Panc1 (cell line): ENCODE measurements at regions not wholly inside any gene's neighbourhood (a gene's known extent, or its start where the extent isn't known, plus 50 kb on each side); places are given as distances from the start of the nearest gene placed in this dataset.

Experiments
- ATAC-seq: fragments of 200-7000 bp; cut with Tn5 transposase; 2 replicates; pipeline ENCODE4 v1.9.1; 2020; ENCODE audit warnings: mild to moderate bottlenecking, moderate library complexity
- BruUV-seq: library from RNA; stranded (reverse); fragments of 400-500 nt; replicated peaks from 2 replicates; lab custom pipeline; 2021; lab: Mats Ljungman, UMichigan
- CTCF ChIA-PET: fragments of 300-600 bp; sonication (Branson Sonifier 250); formaldehyde crosslinking; loops from one replicate; lab custom pipeline; 2022; ENCODE audit warnings: antibody characterized with exemption; lab: Charles Lee
- POLR2A ChIA-PET: fragments of 300-600 bp; sonication (Branson Sonifier 250); formaldehyde crosslinking; loops from one replicate; lab custom pipeline; 2022; ENCODE audit warnings: antibody characterized with exemption; lab: Charles Lee
- DNase-seq: peaks from one replicate; pipeline ENCODE4 v3.0.0-alpha.2; 2010; ENCODE audit warnings: low read depth, low spot score
- H3K27ac ChIP-seq: 2 replicates; pipeline ENCODE4 v1.5.1; 2011; ENCODE audit warnings: mild to moderate bottlenecking, low read length, inconsistent platforms
- H3K27me3 ChIP-seq: fragments of 200-500 bp; sonication (Bioruptor generic); 2 replicates; pipeline ENCODE4 v1.6.0; 2014; ENCODE audit warnings: low read length, inconsistent platforms; ENCODE audit not compliant: control insufficient read depth, insufficient read depth
- H3K36me3 ChIP-seq: fragments of 200-500 bp; sonication (Bioruptor generic); 2 replicates; pipeline ENCODE4 v1.5.1; 2014; ENCODE audit warnings: inconsistent platforms, mild to moderate bottlenecking, low read length, moderate library complexity; ENCODE audit not compliant: control insufficient read depth, insufficient read depth
- H3K4me1 ChIP-seq: 2 replicates; pipeline ENCODE4 v1.5.1; 2011; ENCODE audit warnings: inconsistent platforms, mild to moderate bottlenecking, low read length, moderate library complexity; ENCODE audit not compliant: control insufficient read depth, insufficient read depth
- H3K4me3 ChIP-seq, 2 experiments: 2 replicates each; pipeline ENCODE4 v1.5.1; 2011 to 2012; ENCODE audit warnings: low read depth in 2 of 2, low read length in 2 of 2, mild to moderate bottlenecking in 2 of 2, inconsistent platforms in 1 of 2, moderate library complexity in 1 of 2
- H3K9me3 ChIP-seq: fragments of 200-500 bp; sonication (Bioruptor generic); 2 replicates; pipeline ENCODE4 v1.5.1; 2014; ENCODE audit warnings: low read depth, mild to moderate bottlenecking, inconsistent platforms, low read length, moderate library complexity; ENCODE audit not compliant: control insufficient read depth, insufficient read depth
- POLR2AphosphoS5 ChIP-seq: IDR thresholded peaks from 2 replicates; pipeline ENCODE4 v1.6.1; 2012; ENCODE audit warnings: mild to moderate bottlenecking, low read depth, low read length, moderate library complexity
- SIN3A ChIP-seq: IDR thresholded peaks from 2 replicates; pipeline ENCODE4 v1.6.1; 2012; ENCODE audit warnings: low read depth, mild to moderate bottlenecking, low read length, moderate library complexity, borderline replicate concordance; ENCODE audit not compliant: insufficient read depth
- TCF7L2 ChIP-seq: IDR thresholded peaks from 2 replicates; pipeline ENCODE4 v1.6.1; 2011; ENCODE audit warnings: mild to moderate bottlenecking, low read depth, low read length, inconsistent platforms
- in situ Hi-C: cut with HindIII; loops from 2 replicates; pipeline ENCODE4 v1.10.0; 2016; ENCODE audit warnings: low sequenced_read_pairs, low pct_unique_long_range_greater_than_20kb
- intact Hi-C: fragments of 100-400 bp; cut with micrococcal nuclease; formaldehyde crosslinking; loops from one replicate; pipeline ENCODE4 v1.10.0; 2022; ENCODE audit not compliant: unreplicated experiment
- TF ChIP-seq, protein P1 (sequence below): fragments of 450-650 bp; IDR thresholded peaks from 2 replicates; pipeline ENCODE4 v1.5.1; 2017; ENCODE audit warnings: mild to moderate bottlenecking
- TF ChIP-seq, protein P2 (sequence below), 2 experiments: IDR thresholded peaks; 2 replicates each; pipeline ENCODE4 v1.6.1; 2011 to 2012; ENCODE audit warnings: low read depth in 2 of 2, control low read depth in 1 of 2, low read length in 1 of 2, mild to moderate bottlenecking in 1 of 2, moderate library complexity in 1 of 2; ENCODE audit not compliant: insufficient read depth in 1 of 2

DNA sequence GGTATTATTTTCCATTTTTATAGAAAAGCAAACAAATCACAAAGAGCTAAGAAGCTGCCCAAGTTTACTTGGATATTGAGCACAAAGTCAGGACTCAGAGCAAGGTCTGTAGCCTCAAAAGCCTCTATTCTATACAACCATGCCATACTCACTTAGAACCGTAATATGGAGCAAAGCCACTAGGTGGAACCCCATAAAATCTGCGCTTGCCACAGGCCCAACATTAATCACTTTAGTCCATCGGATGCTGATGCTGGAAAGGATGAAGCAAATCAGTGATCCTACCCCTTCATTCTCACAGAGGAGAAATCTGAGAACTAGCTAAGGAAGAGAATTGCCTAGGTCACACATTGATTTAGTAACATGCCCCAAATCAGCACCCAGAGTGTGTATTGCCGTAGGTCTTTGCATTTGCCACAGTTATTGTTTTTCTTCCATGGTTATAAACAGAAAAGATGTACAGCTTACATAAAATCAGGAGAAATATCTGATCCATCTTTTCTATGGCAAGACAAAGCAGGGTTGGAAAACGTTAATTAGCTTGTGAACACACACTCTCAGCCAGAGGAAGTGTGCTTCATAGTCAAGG lies 56.7 kb upstream of the RAB38 start:
- H3K4me1 ChIP-seq, result no peaks in the 10 kb centered on the region
- H3K36me3 ChIP-seq, result no peaks in the 10 kb centered on the region
- TF ChIP-seq SIN3A, result no peak
- TF ChIP-seq, protein P1, sequence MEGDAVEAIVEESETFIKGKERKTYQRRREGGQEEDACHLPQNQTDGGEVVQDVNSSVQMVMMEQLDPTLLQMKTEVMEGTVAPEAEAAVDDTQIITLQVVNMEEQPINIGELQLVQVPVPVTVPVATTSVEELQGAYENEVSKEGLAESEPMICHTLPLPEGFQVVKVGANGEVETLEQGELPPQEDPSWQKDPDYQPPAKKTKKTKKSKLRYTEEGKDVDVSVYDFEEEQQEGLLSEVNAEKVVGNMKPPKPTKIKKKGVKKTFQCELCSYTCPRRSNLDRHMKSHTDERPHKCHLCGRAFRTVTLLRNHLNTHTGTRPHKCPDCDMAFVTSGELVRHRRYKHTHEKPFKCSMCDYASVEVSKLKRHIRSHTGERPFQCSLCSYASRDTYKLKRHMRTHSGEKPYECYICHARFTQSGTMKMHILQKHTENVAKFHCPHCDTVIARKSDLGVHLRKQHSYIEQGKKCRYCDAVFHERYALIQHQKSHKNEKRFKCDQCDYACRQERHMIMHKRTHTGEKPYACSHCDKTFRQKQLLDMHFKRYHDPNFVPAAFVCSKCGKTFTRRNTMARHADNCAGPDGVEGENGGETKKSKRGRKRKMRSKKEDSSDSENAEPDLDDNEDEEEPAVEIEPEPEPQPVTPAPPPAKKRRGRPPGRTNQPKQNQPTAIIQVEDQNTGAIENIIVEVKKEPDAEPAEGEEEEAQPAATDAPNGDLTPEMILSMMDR, result peak; percentile 76
- POLR2A ChIA-PET, result no interaction called here
- intact Hi-C loops (loop anchor here (2.0 kb wide), 1 partner anchor 313 kb away; no protein-coding TSS in a partner anchor), in situ Hi-C loops (no loop called here)
- H3K27ac ChIP-seq, result no peak overlapping the region
- peaks cover 7% of the 10 kb centered on the region; the same call in 1 of the 2 replicates for H3K9me3 ChIP-seq
- DNase-seq, result peak; percentile 22
- ATAC-seq, result peak; percentile 83
- no peak overlapping the region for H3K4me3 ChIP-seq
- CTCF ChIA-PET, result no interaction called here
- no peaks in the 10 kb centered on the region for H3K27me3 ChIP-seq
- no TSS peak for BruUV-seq

DNA sequence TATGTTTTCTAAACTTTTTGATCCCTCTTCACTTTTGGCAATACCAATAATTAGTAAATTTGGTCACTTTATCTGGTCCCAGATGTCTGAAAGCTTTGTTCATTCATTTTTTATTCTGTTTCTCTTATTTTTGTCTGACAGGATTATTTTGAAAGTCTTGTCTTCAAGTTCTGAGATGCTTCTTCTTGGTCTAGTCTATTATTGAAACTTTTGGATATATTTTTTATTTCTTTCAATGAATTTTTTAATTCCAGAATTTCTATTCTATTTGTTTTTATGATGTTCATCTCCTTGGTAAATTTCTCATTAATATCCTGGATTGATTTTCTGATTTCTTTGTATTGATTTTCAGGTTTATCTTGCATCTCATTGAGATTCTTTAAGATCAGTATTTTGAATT lies 54.1 kb upstream of the RAB38 start:
- Histone ChIP-seq H3K4me3 (no peak overlapping the region), H3K27ac (no peak overlapping the region), H3K36me3 (no peaks in the 10 kb centered on the region), H3K9me3 (peaks cover 7% of the 10 kb centered on the region; the same call in 1 of the 2 replicates), H3K27me3 (no peaks in the 10 kb centered on the region), H3K4me1 (no peaks in the 10 kb centered on the region)
- DNase-seq (no peak), ATAC-seq (no peak)
- TF ChIP-seq SIN3A, result no peak
- TF ChIP-seq, protein P1, result no peak
- TF ChIP-seq, protein P2, sequence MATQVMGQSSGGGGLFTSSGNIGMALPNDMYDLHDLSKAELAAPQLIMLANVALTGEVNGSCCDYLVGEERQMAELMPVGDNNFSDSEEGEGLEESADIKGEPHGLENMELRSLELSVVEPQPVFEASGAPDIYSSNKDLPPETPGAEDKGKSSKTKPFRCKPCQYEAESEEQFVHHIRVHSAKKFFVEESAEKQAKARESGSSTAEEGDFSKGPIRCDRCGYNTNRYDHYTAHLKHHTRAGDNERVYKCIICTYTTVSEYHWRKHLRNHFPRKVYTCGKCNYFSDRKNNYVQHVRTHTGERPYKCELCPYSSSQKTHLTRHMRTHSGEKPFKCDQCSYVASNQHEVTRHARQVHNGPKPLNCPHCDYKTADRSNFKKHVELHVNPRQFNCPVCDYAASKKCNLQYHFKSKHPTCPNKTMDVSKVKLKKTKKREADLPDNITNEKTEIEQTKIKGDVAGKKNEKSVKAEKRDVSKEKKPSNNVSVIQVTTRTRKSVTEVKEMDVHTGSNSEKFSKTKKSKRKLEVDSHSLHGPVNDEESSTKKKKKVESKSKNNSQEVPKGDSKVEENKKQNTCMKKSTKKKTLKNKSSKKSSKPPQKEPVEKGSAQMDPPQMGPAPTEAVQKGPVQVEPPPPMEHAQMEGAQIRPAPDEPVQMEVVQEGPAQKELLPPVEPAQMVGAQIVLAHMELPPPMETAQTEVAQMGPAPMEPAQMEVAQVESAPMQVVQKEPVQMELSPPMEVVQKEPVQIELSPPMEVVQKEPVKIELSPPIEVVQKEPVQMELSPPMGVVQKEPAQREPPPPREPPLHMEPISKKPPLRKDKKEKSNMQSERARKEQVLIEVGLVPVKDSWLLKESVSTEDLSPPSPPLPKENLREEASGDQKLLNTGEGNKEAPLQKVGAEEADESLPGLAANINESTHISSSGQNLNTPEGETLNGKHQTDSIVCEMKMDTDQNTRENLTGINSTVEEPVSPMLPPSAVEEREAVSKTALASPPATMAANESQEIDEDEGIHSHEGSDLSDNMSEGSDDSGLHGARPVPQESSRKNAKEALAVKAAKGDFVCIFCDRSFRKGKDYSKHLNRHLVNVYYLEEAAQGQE (IDR thresholded peaks at IDR 0.05; ENCODE audit: insufficient read depth in 1 of 2, low read depth in 2 of 2, low read length in 1 of 2), result no peak
- TF ChIP-seq POLR2AphosphoS5, result no peak
- no peak for TF ChIP-seq TCF7L2
- in situ Hi-C loops (no loop called here), intact Hi-C loops (no loop called here)
- BruUV-seq, result no TSS peak
- ChIA-PET POLR2A (no interaction called here), CTCF (no interaction called here)
